Esophagus squamous epithelium (tissue), 5 donors: ENCODE measurements at regions not wholly inside any gene's neighbourhood (a gene's known extent, or its start where the extent isn't known, plus 50 kb on each side); places are given as distances from the start of the nearest gene placed in this dataset.
"Not testable (repeated sequence)": the region's sequence is repeated elsewhere in the genome, so short reads cannot be mapped to it uniquely, and the experiment has no call there.

Source experiments
- DNase-seq: peaks from one replicate; lab custom pipeline; 2025; lab: John Stamatoyannopoulos, UW
- H3K27ac ChIP-seq, 4 donors: fragments of 200-600 bp; sonication (generic); one replicate each; pipeline ENCODE4 v1.5.1; 2016 to 2019; ENCODE audit warnings: mild to moderate bottlenecking in 1 of 4
- H3K27me3 ChIP-seq, 4 donors: fragments of 200-600 bp; sonication (generic); 1 replicate in 3 of 4; 2 replicates in 1 of 4; pipeline versions ENCODE4 v1.5.1 to v1.6.0; 2017 to 2021; ENCODE audit warnings: antibody characterized with exemption in 1 of 4
- H3K36me3 ChIP-seq, 3 donors: fragments of 200-600 bp; sonication (generic); one replicate each; pipeline ENCODE4 v1.5.1; 2016 to 2019
- H3K4me1 ChIP-seq, 3 donors: fragments of 200-600 bp; sonication (generic); one replicate each; pipeline ENCODE4 v1.5.1; 2017 to 2019
- H3K4me3 ChIP-seq, 4 donors: fragments of 200-600 bp; sonication (generic); 1 replicate in 3 of 4; 2 replicates in 1 of 4; pipeline ENCODE4 v1.5.1; 2016 to 2019; ENCODE audit warnings: mild to moderate bottlenecking in 2 of 4, moderate library complexity in 1 of 4
- H3K9me3 ChIP-seq, 3 donors: fragments of 200-600 bp; sonication (generic); one replicate each; pipeline ENCODE4 v1.5.1; 2016 to 2019
- POLR2A ChIP-seq, 4 donors: fragments of 450-650 bp; IDR thresholded peaks; one replicate each; pipeline ENCODE4 v1.6.1; 2017; ENCODE audit warnings: antibody characterized with exemption in 4 of 4, mild to moderate bottlenecking in 4 of 4, moderate library complexity in 3 of 4
- WGBS, 2 donors: methylation state at CpG; one replicate each; pipeline ENCODE4 v1.1.5; 2018; 5-methylcytosine and 5-hydroxymethylcytosine counted together
- intact Hi-C: fragments of 100-400 bp; cut with DNase I; formaldehyde crosslinking; loops from one replicate; pipeline ENCODE4 v1.15.0; 2022
- TF ChIP-seq, protein P1 (sequence below), 6 experiments: fragments of 450-650 bp in 4 of 6; fragments of 200-600 bp in 2 of 6; sonication (generic) in 2 of 6; IDR thresholded peaks; one replicate each; pipeline ENCODE4 v1.5.1; 2016 to 2019; ENCODE audit warnings: antibody characterized with exemption in 6 of 6, mild to moderate bottlenecking in 4 of 6, moderate library complexity in 4 of 6
- donor health status: DM: yes; HTN: yes; CAD: no.

DNA sequence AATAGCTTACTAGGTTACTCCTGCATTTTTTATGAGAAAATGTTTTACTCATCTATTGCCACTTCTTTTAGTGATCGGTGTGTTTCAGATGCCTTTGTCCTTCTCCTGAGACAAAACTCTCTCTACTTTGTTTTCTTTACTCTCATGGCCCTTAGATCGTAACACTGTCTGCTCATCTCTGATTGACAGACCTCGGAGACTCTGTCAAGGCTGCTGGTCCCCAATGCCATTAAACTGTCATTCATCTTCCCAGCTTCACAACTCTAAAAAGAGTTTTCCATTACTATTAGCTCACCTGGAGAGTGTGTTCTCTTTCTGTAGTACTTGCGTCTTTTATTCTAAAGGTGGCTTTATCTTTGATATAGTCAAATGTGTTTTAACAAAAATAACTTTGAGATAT is 765.2 kb downstream of the SLITRK1 start:
- Histone ChIP-seq H3K4me1 (no peaks in the 10 kb centered on the region), H3K27ac (no peak overlapping the region), H3K27me3 (no peaks in the 10 kb centered on the region), H3K4me3 (no peak overlapping the region), H3K9me3 (no peaks in the 10 kb centered on the region), H3K36me3 (no peaks in the 10 kb centered on the region)
- TF ChIP-seq, protein P1, sequence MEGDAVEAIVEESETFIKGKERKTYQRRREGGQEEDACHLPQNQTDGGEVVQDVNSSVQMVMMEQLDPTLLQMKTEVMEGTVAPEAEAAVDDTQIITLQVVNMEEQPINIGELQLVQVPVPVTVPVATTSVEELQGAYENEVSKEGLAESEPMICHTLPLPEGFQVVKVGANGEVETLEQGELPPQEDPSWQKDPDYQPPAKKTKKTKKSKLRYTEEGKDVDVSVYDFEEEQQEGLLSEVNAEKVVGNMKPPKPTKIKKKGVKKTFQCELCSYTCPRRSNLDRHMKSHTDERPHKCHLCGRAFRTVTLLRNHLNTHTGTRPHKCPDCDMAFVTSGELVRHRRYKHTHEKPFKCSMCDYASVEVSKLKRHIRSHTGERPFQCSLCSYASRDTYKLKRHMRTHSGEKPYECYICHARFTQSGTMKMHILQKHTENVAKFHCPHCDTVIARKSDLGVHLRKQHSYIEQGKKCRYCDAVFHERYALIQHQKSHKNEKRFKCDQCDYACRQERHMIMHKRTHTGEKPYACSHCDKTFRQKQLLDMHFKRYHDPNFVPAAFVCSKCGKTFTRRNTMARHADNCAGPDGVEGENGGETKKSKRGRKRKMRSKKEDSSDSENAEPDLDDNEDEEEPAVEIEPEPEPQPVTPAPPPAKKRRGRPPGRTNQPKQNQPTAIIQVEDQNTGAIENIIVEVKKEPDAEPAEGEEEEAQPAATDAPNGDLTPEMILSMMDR (IDR thresholded peaks at IDR 0.05), result no peak
- TF ChIP-seq POLR2A (IDR thresholded peaks at IDR 0.05), result no peak
- intact Hi-C loops, result no loop called here
- 50 to 61% methylated on average over 4 of the region's 4 CpGs for WGBS, 2 donors
- DNase-seq, result no peak

DNA sequence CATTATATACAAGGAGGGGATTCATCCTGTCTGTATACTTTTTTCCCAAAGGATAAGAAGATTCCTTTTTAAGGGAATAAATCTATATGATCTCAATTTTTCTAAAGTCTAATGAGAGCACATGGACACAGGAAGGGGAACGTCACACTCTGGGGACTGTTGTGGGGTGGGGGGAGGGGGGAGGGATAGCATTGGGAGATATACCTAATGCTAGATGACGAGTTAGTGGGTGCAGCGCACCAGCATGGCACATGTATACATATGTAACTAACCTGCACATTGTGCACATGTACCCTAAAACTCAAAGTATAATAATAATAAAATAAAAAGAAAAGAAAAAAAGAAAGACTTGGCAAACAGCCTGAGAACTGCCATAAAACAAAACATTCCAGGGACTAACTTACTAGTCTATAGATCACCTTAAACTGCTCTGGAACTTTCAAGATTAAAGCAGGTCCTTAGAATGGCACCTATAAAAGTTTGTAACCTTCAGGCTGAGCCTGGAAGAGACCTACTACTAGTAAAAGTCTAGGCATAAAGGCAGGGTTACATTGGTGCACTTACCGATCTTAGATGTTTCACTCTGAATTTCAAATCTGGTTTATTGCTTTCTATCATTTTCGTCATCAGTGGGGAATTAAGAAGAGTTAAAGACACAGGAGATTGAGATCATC is 780.6 kb downstream of the SLITRK1 start:
- H3K27me3 ChIP-seq, H3K27ac ChIP-seq, intact Hi-C loops, H3K4me1 ChIP-seq, H3K4me3 ChIP-seq, H3K36me3 ChIP-seq, H3K9me3 ChIP-seq, DNase-seq: not testable (repeated sequence)
- whole genome bisulfite sequencing, 2 donors, result 76 to 82% methylated on average over 3 to 4 of the region's 5 CpGs

DNA sequence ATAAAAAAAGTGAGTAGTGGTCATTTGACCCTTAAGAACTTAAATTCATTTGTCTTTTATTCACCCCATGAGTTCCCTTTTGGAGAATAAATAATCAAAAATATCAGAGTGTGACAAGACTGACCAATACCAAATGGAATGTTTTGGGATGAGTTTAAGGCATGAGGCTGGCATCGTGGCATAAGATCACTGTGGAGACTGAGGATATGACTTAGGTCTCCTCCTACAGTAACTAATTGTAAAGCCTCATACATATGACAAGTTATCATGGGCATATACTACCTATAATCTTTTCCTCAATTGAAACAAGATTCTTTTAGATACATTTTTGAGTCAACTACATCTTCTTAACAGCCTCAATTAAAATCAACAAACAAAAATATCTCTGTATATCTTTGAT is 782.0 kb downstream of the SLITRK1 start:
- Histone ChIP-seq H3K27ac (no peak overlapping the region), H3K4me3 (no peak overlapping the region), H3K4me1 (no peaks in the 10 kb centered on the region), H3K36me3 (no peaks in the 10 kb centered on the region), H3K9me3 (no peaks in the 10 kb centered on the region), H3K27me3 (no peaks in the 10 kb centered on the region)
- intact Hi-C loops, result no loop called here
- WGBS, 2 donors, result 35 to 54% methylated on average over 1 of the region's 1 CpG
- TF ChIP-seq, protein P1 (IDR thresholded peaks at IDR 0.05), result no peak
- no peak for TF ChIP-seq POLR2A (IDR thresholded peaks at IDR 0.05)
- DNase-seq, result no peak

DNA sequence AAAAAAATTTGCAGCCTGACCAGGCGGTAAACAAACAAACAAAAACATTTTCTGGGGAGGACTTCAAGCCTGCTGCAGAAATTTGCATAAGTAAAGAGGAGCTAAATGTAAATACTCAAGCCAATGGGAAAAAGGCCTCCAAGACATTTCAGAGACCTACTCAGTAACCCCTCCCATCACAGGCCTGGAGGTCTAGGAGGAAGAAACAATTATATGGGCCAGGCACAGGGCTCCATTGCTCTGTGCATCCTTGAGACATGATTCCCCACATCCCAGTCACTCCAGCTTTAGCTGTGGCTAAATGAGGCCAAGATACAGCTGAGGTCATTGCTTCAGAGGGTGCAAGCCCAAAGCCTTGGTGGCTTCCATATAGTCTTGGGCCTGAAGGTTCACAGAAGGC is 793.4 kb downstream of the SLITRK1 start:
- TF ChIP-seq POLR2A (IDR thresholded peaks at IDR 0.05), result no peak
- TF ChIP-seq, protein P1 (IDR thresholded peaks at IDR 0.05), result no peak
- Histone ChIP-seq H3K4me3 (no peak overlapping the region), H3K4me1 (no peaks in the 10 kb centered on the region), H3K27me3 (no peaks in the 10 kb centered on the region), H3K9me3 (peaks cover 0 to 3% (median 0%) of the 10 kb centered on the region in 3 donors), H3K27ac (no peak overlapping the region), H3K36me3 (no peaks in the 10 kb centered on the region)
- DNase-seq, result no peak
- intact Hi-C loops, result no loop called here
- WGBS, 2 donors, result 88 to 89% methylated on average over 1 of the region's 1 CpG

DNA sequence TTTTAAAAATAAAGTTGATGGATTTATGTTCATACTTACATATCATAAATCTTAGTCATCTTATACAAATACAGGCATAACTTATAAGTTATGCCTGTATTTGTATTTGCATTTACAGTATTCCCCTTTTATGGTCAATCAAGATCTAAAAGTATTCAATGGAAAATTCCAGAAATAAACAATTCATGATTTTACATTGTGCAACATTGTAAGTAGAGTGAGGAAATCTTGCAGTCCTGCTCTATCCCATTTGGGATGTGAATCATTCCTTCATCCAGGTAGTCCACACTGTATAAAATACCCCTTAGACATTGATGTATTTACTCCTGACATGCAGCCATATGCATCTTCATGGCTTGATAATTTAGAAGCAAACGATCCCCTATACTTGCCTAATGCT is 795.3 kb downstream of the SLITRK1 start:
- whole genome bisulfite sequencing, 2 donors, result 71 to 79% methylated on average over 1 of the region's 1 CpG
- H3K27me3 ChIP-seq, result no peaks in the 10 kb centered on the region
- intact Hi-C loops, result no loop called here
- no peaks in the 10 kb centered on the region for H3K36me3 ChIP-seq
- no peaks in the 10 kb centered on the region for H3K4me1 ChIP-seq
- H3K27ac ChIP-seq, result no peak overlapping the region
- no peak for TF ChIP-seq POLR2A (IDR thresholded peaks at IDR 0.05)
- TF ChIP-seq, protein P1 (IDR thresholded peaks at IDR 0.05), result no peak
- DNase-seq, result no peak
- no peak overlapping the region for H3K4me3 ChIP-seq
- peaks cover 0 to 3% (median 0%) of the 10 kb centered on the region in 3 donors for H3K9me3 ChIP-seq

DNA sequence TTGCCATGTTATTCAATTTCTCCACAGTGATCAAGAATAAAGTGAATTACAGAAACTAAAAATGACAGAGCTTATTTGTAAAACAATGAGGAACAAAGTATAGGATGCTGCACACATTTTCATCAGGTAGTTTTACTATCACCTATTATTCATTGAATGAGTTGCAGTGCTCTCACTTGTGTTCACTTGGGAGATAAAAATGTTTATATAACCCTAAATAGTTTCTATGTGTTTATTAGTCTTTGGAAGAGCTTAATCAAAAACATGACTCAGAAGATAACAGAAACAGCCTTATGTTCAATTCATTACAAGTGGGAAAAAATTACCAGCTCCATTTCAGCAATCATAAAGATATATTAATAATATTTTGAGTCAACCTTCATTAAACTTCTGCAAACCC is 796.2 kb downstream of the SLITRK1 start:
- H3K9me3 ChIP-seq, result peaks cover 0 to 3% (median 0%) of the 10 kb centered on the region in 3 donors
- no peak for TF ChIP-seq POLR2A (IDR thresholded peaks at IDR 0.05)
- TF ChIP-seq, protein P1 (IDR thresholded peaks at IDR 0.05), result no peak
- H3K36me3 ChIP-seq, result no peaks in the 10 kb centered on the region
- DNase-seq, result no peak
- intact Hi-C loops, result no loop called here
- no peaks in the 10 kb centered on the region for H3K27me3 ChIP-seq
- no peaks in the 10 kb centered on the region for H3K4me1 ChIP-seq
- H3K4me3 ChIP-seq, result no peak overlapping the region
- H3K27ac ChIP-seq, result no peak overlapping the region
